ENCODE measurements at regions not wholly inside any gene's neighbourhood (a gene's known extent, or its start where the extent isn't known, plus 50 kb on each side); places are given as distances from the start of the nearest gene placed in this dataset.

GRCh38 chr15:93274257-93274656, 185.2 kb upstream of the RGMA start:
- Histone ChIP-seq H4K20me1 (replicated peaks in 1 of 2; ENCODE audit: control insufficient read depth in 1 of 2, insufficient read depth in 2 of 2, low read length in 2 of 2) (no peaks in the 10 kb centered on the region), H3K18ac (ENCODE audit: extremely low read depth, low read length) (no peak overlapping the region), H3K4me3 (ENCODE audit: extremely low read depth in 1 of 4, insufficient read depth in 2 of 4, low read depth in 3 of 4, low read length in 4 of 4) (no peak overlapping the region), H2BK12ac (ENCODE audit: low read depth, low read length) (no peak overlapping the region), H3K36me3 (ENCODE audit: control insufficient read depth in 2 of 4, insufficient read depth in 4 of 4, low read length in 3 of 4) (no peaks in the 10 kb centered on the region), H4K5ac (ENCODE audit: insufficient read length, low read depth, low read length) (no peak overlapping the region), H4K8ac (ENCODE audit: extremely low read depth, insufficient read depth, low read length) (no peak overlapping the region), H3K27me3 (replicated peaks in 1 of 4; ENCODE audit: control insufficient read depth in 3 of 4, extremely low read depth in 1 of 4, insufficient read depth in 3 of 4, low read length in 3 of 4) (no peaks in the 10 kb centered on the region), H3K4me2 (ENCODE audit: insufficient read depth in 1 of 2, low read depth in 2 of 2, low read length in 2 of 2) (peak overlapping the region in 1 of 2 experiments; percentile 27; a peak in 1 of 4 replicates), H3K4me1 (replicated peaks in 1 of 4; ENCODE audit: control insufficient read depth in 3 of 4, insufficient read depth in 4 of 4, low read length in 3 of 4) (peaks cover 5 to 24% (median 17%) of the 10 kb centered on the region in 4 experiments; a peak in 6 of 7 replicates), H3K56ac (replicated peaks; ENCODE audit: insufficient read length, low read depth, low read length) (no peak overlapping the region), H3K9ac (replicated peaks in 1 of 4; ENCODE audit: extremely low read depth in 1 of 4, low read depth in 3 of 4, low read length in 3 of 4) (no peak overlapping the region), H3K23ac (ENCODE audit: insufficient read length) (no peak overlapping the region), H2BK120ac (replicated peaks; ENCODE audit: low read depth, low read length) (no peak overlapping the region), H3K79me1 (ENCODE audit: low read depth, low read length) (no peaks in the 10 kb centered on the region), H2AK5ac (ENCODE audit: low read depth, low read length) (no peak overlapping the region), H4K91ac (replicated peaks; ENCODE audit: insufficient read length, low read length) (no peak overlapping the region), H3K23me2 (ENCODE audit: low read depth, low read length) (no peaks in the 10 kb centered on the region), H2BK15ac (ENCODE audit: low read length) (no peak overlapping the region), H2BK5ac (ENCODE audit: low read depth, low read length) (no peak overlapping the region), H3K4ac (replicated peaks; ENCODE audit: insufficient read length, low read depth, low read length) (no peak overlapping the region), H3K14ac (ENCODE audit: insufficient read length) (no peak overlapping the region), H2AFZ (ENCODE audit: low read length) (peak overlapping the region; percentile 21; the same call in 1 of the 2 replicates), H3K79me2 (ENCODE audit: control insufficient read depth in 1 of 2, insufficient read depth in 2 of 2, low read length in 2 of 2) (no peaks in the 10 kb centered on the region), H2BK20ac (ENCODE audit: low read length) (no peak overlapping the region), H3K9me3 (ENCODE audit: insufficient read depth in 2 of 2, low read depth in 1 of 2, low read length in 1 of 2) (no peaks in the 10 kb centered on the region), H3K27ac (ENCODE audit: low read depth, low read length) (no peak overlapping the region)
- DNase-seq (ENCODE audit: low read depth in 1 of 2, low spot score in 2 of 2) (no peak), FAIRE-seq (peak; percentile 57)
- ChIA-PET POLR2A (ENCODE audit: partially characterized antibody) (interaction anchor here (1.2 kb wide), 1 partner anchor 10 kb away, joined by 3 read pairs; no protein-coding TSS in a partner anchor), CTCF (ENCODE audit: partially characterized antibody) (interaction anchor here (0.8 kb wide), 1 partner anchor 25 kb away, joined by 3 read pairs; no protein-coding TSS in a partner anchor)
- 60% methylated on average over 6 of the region's 6 CpGs; no CpG with 5 or more reads in 1 of the 2 experiments for WGBS, 2 experiments (ENCODE audit: extremely low coverage in 1 of 2, insufficient coverage in 1 of 2, insufficient read length in 1 of 2, insufficient replicate concordance in 2 of 2, low coverage in 1 of 2, low lambda C conversion rate in 2 of 2, missing lambda C conversion rate in 1 of 2)
- no peak for TF ChIP-seq PHF8 (conservative IDR thresholded peaks at IDR 0.05; ENCODE audit: low read depth, low read length)
- no peak for TF ChIP-seq TAF7 (optimal IDR thresholded peaks at IDR 0.05; ENCODE audit: borderline replicate concordance, low read depth, low read length)
- TF ChIP-seq RAD21 (IDR thresholded peaks at IDR 0.05 in 1 of 2, conservative IDR thresholded peaks at IDR 0.05 in 1 of 2; ENCODE audit: low read depth in 2 of 2, low read length in 2 of 2) = peak in 1 of 2 experiments; percentile 25; a peak in 1 of 4 replicates
- TF ChIP-seq SP1 (IDR thresholded peaks at IDR 0.05; ENCODE audit: low read depth, low read length) = no peak
- no peak for TF ChIP-seq SIRT6 (IDR thresholded peaks at IDR 0.05; ENCODE audit: low read length)
- no peak for TF ChIP-seq BCL11A (IDR thresholded peaks at IDR 0.05; ENCODE audit: low read depth in 2 of 2, low read length in 2 of 2)
- no peak for TF ChIP-seq EP300 (IDR thresholded peaks at IDR 0.05; ENCODE audit: borderline replicate concordance in 1 of 2, low read depth in 2 of 2, low read length in 2 of 2)
- TF ChIP-seq HDAC6 (IDR thresholded peaks at IDR 0.05; ENCODE audit: low read depth, low read length) = no peak
- no peak for TF ChIP-seq E2F6 (IDR thresholded peaks at IDR 0.05)
- peak in 1 of 3 experiments; percentile 2; a peak in 1 of 4 replicates for TF ChIP-seq CTCF (IDR thresholded peaks at IDR 0.05; ENCODE audit: control extremely low read depth in 1 of 3, insufficient read depth in 1 of 3, low read depth in 1 of 3, low read length in 3 of 3)

All from H1 (cell line).